GM12878 (cell line): ENCODE measurements at regions not wholly inside any gene's neighbourhood (a gene's known extent, or its start where the extent isn't known, plus 50 kb on each side); places are given as distances from the start of the nearest gene placed in this dataset.

ENCODE experiments used
- ATAC-seq: fragments of 200-7000 bp; cut with Tn5 transposase; 3 replicates; pipeline ENCODE4 v1.9.1; 2020; ENCODE audit warnings: mild to moderate bottlenecking, moderate library complexity
- BruUV-seq: library from RNA; stranded (reverse); fragments of 400-500 nt; replicated peaks from 2 replicates; lab custom pipeline; 2021; lab: Mats Ljungman, UMichigan
- CTCF ChIA-PET: fragments of 300-600 bp; sonication (Branson Sonifier 250); formaldehyde crosslinking; extraction: SDS; loops from one replicate; lab custom pipeline; 2021; ENCODE audit warnings: inconsistent platforms; lab: Yijun Ruan, JAX
- POLR2A ChIA-PET: fragments of 350-600 bp; formaldehyde crosslinking; extraction: SDS; loops from one replicate; lab custom pipeline; 2021; ENCODE audit warnings: inconsistent platforms; lab: Charles Lee
- RAD21 ChIA-PET: fragments of 300-600 bp; sonication (Branson Sonifier 250); formaldehyde crosslinking; loops from one replicate; lab custom pipeline; 2023; ENCODE audit warnings: antibody characterized with exemption; ENCODE audit not compliant: unreplicated experiment; lab: Charles Lee
- SMC1A ChIA-PET: fragments of 300-600 bp; sonication (Branson Sonifier 250); formaldehyde crosslinking; loops from one replicate; lab custom pipeline; 2023; ENCODE audit not compliant: unreplicated experiment, uncharacterized antibody; lab: Charles Lee
- DNase-seq: peaks from one replicate; pipeline ENCODE4 v3.0.0-alpha.2; 2011; ENCODE audit warnings: low read depth, low spot score
- FAIRE-seq: peaks from 3 replicates; lab custom pipeline; 2011; peaks lifted over from hg19 to GRCh38; lab: Jason Lieb, UNC
- H2AFZ ChIP-seq: 2 replicates; pipeline ENCODE4 v1.6.0; 2011; ENCODE audit warnings: low read depth, low read length, control low read depth; ENCODE audit not compliant: control insufficient read depth
- H3K27ac ChIP-seq: 2 replicates; pipeline ENCODE4 v1.5.1; 2011; ENCODE audit warnings: control low read depth; ENCODE audit not compliant: control insufficient read depth, insufficient read depth
- H3K27me3 ChIP-seq, 2 experiments: replicated peaks in 1 of 2; 2 replicates each; pipeline versions ENCODE4 v1.6.0 to v1.6.1; 2011; ENCODE audit warnings: low read length in 1 of 2; ENCODE audit not compliant: control insufficient read depth in 2 of 2, insufficient read depth in 2 of 2
- H3K36me3 ChIP-seq, 2 experiments: 2 replicates each; pipeline ENCODE4 v1.5.1; 2011; ENCODE audit warnings: low read length in 1 of 2; ENCODE audit not compliant: control insufficient read depth in 2 of 2, insufficient read depth in 2 of 2
- H3K4me1 ChIP-seq: 2 replicates; pipeline ENCODE4 v1.6.1; 2011; ENCODE audit warnings: mild to moderate bottlenecking, low read length, moderate library complexity, mixed read lengths; ENCODE audit not compliant: control insufficient read depth, insufficient read depth
- H3K4me2 ChIP-seq: 2 replicates; pipeline ENCODE4 v1.6.0; 2011; ENCODE audit warnings: control low read depth; ENCODE audit not compliant: control insufficient read depth, insufficient read depth
- H3K4me3 ChIP-seq: fragments of 200-600 bp; sonication (generic); 2 replicates; pipeline ENCODE4 v1.5.1; 2016
- H3K79me2 ChIP-seq: 2 replicates; pipeline ENCODE4 v1.6.0; 2011; ENCODE audit warnings: low read length; ENCODE audit not compliant: control insufficient read depth, insufficient read depth
- H3K9ac ChIP-seq: 2 replicates; pipeline ENCODE4 v1.8.0; 2011; ENCODE audit warnings: low read length, control low read depth, mixed read lengths; ENCODE audit not compliant: control insufficient read depth, insufficient read depth
- H3K9me3 ChIP-seq: replicated peaks from 3 replicates; pipeline ENCODE4 v1.5.1; 2011; ENCODE audit warnings: mild to moderate bottlenecking, low read length; ENCODE audit not compliant: control insufficient read depth, insufficient read depth
- H4K20me1 ChIP-seq: 2 replicates; pipeline ENCODE4 v1.6.0; 2011; ENCODE audit not compliant: control insufficient read depth, insufficient read depth
- CREB1 ChIP-seq: IDR thresholded peaks from 2 replicates; pipeline ENCODE4 v1.6.1; 2012; ENCODE audit warnings: low read depth, mild to moderate bottlenecking, inconsistent platforms
- ESRRA ChIP-seq: IDR thresholded peaks from 2 replicates; pipeline ENCODE4 v1.6.1; 2012; ENCODE audit warnings: mild to moderate bottlenecking, low read length, improper control_type of control experiment
- GATAD2B ChIP-seq: fragments of 450-650 bp; conservative IDR thresholded peaks from 2 replicates; pipeline ENCODE4 v1.6.1; 2017; ENCODE audit warnings: low read depth, mild to moderate bottlenecking, moderate library complexity
- KAT2A ChIP-seq: conservative IDR thresholded peaks from 2 replicates; pipeline ENCODE4 v1.6.1; 2011; ENCODE audit warnings: low read depth, low read length; ENCODE audit not compliant: control insufficient read depth
- MEF2B ChIP-seq: fragments of 450-650 bp; IDR thresholded peaks from 2 replicates; pipeline ENCODE4 v1.6.1; 2018; ENCODE audit warnings: mild to moderate bottlenecking, moderate library complexity; ENCODE audit not compliant: partially characterized antibody, poor library complexity, severe bottlenecking
- MTA3 ChIP-seq: IDR thresholded peaks from 2 replicates; pipeline ENCODE4 v1.6.1; 2012; ENCODE audit warnings: low read length, inconsistent platforms, borderline replicate concordance
- RBBP5 ChIP-seq: fragments of 200-600 bp; sonication (generic); conservative IDR thresholded peaks from 2 replicates; pipeline ENCODE4 v1.6.1; 2016
- TCF3 ChIP-seq: IDR thresholded peaks from 2 replicates; pipeline ENCODE4 v1.6.1; 2012; ENCODE audit warnings: low read depth, mild to moderate bottlenecking, low read length, borderline replicate concordance; ENCODE audit not compliant: insufficient read depth
- WRNIP1 ChIP-seq: IDR thresholded peaks from 2 replicates; pipeline ENCODE4 v1.6.1; 2011; ENCODE audit warnings: low read depth, low read length, improper control_type of control experiment, borderline replicate concordance
- WGBS: methylation state at CpG from one replicate; pipeline ENCODE4 v1.1.6; 2016; ENCODE audit warnings: low lambda C conversion rate; ENCODE audit not compliant: insufficient replicate concordance, insufficient coverage; ENCODE audit errors: missing lambda C conversion rate; 5-methylcytosine and 5-hydroxymethylcytosine counted together
- in situ Hi-C: fragments of 300-500 bp; cut with MboI; formaldehyde crosslinking; loops from 9 replicates; pipeline ENCODE4 v1.14.3; 2018; ENCODE audit warnings: mixed read lengths
- intact Hi-C: fragments of 100-400 bp; cut with micrococcal nuclease; formaldehyde crosslinking; loops from one replicate; pipeline ENCODE4 v1.14.2; 2022; ENCODE audit not compliant: unreplicated experiment
- TF ChIP-seq, protein P1 (sequence below): fragments of 450-650 bp; IDR thresholded peaks from 2 replicates; pipeline ENCODE4 v1.6.1; 2017; ENCODE audit warnings: mild to moderate bottlenecking
- TF ChIP-seq, protein P2 (sequence below): fragments of 450-650 bp; formaldehyde crosslinking; IDR thresholded peaks from 2 replicates; pipeline ENCODE4 v1.4.0; 2022; ENCODE audit warnings: mild to moderate bottlenecking, moderate library complexity
- TF ChIP-seq, protein P3 (sequence below): fragments of 450-650 bp; IDR thresholded peaks from 2 replicates; pipeline ENCODE4 v1.6.1; 2017; ENCODE audit warnings: borderline replicate concordance

DNA sequence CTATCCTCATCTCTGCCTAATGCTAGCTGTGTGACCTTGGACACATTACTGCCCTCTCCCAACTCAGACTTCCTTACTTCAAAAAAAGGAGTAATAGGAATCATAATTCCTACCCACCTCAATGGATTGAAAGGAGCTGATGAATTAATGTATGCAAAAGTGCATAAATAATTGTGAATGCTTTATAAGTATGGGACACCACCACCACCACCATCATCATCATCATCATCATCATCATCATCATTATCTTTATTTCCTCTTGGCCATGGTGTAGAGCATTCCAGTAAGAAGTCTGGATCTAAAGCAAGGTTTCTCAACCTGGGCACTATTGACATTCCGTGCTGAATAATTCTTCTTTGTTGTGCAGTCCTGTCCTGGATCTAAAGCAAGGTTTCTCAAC lies 282.5 kb downstream of the MEX3B start:
- WGBS, result 75% methylated on average over 1 of the region's 1 CpG
- BruUV-seq, result no TSS peak
- H2AFZ ChIP-seq, result no peak overlapping the region

DNA sequence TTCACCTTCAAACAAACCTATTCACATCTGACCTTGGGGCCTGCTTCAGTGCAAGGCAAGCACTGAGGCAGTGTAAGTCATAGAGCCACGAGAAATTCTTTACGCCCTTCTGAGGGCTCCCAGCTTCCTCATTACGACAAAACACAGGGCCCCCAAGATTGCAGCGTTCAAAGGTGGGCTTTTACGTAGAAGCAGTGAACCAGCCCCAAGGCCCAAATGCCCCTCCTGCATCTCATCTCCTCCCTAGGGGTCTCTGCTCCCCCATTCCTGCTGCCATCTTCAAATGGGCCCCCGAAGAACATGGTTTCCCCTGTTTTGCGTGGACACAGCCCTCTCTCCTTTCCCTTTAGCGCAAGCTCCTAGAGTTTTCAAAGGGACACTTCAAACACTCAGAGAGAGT lies 285.1 kb downstream of the MEX3B start:
- intact Hi-C loops, result no loop called here
- BruUV-seq, result no TSS peak
- DNase-seq (no peak), FAIRE-seq (no peak), ATAC-seq (no peak)
- RAD21 ChIA-PET, result no interaction called here
- H2AFZ ChIP-seq, result no peak overlapping the region
- no peaks in the 10 kb centered on the region for H3K9me3 ChIP-seq
- no peaks in the 10 kb centered on the region for H4K20me1 ChIP-seq
- 22% methylated on average over 8 of the region's 8 CpGs for WGBS
- no peaks in the 10 kb centered on the region for H3K79me2 ChIP-seq
- H3K27me3 ChIP-seq, result peaks cover 0 to 3% of the 10 kb centered on the region in 2 experiments; a peak in 1 of 4 replicates
- no peak overlapping the region for H3K4me3 ChIP-seq
- in situ Hi-C loops, result no loop called here
- no peaks in the 10 kb centered on the region for H3K36me3 ChIP-seq
- SMC1A ChIA-PET, result no interaction called here
- H3K4me1 ChIP-seq, result no peaks in the 10 kb centered on the region
- POLR2A ChIA-PET, result no interaction called here
- no peak overlapping the region for H3K4me2 ChIP-seq
- CTCF ChIA-PET, result no interaction called here
- H3K9ac ChIP-seq, result no peak overlapping the region
- H3K27ac ChIP-seq, result no peak overlapping the region
- TF ChIP-seq RBBP5, result no peak
- no peak for TF ChIP-seq ESRRA
- TF ChIP-seq GATAD2B, result no peak
- TF ChIP-seq MTA3, result no peak
- TF ChIP-seq TCF3, result no peak
- no peak for TF ChIP-seq KAT2A
- no peak for TF ChIP-seq WRNIP1
- TF ChIP-seq, protein P1, sequence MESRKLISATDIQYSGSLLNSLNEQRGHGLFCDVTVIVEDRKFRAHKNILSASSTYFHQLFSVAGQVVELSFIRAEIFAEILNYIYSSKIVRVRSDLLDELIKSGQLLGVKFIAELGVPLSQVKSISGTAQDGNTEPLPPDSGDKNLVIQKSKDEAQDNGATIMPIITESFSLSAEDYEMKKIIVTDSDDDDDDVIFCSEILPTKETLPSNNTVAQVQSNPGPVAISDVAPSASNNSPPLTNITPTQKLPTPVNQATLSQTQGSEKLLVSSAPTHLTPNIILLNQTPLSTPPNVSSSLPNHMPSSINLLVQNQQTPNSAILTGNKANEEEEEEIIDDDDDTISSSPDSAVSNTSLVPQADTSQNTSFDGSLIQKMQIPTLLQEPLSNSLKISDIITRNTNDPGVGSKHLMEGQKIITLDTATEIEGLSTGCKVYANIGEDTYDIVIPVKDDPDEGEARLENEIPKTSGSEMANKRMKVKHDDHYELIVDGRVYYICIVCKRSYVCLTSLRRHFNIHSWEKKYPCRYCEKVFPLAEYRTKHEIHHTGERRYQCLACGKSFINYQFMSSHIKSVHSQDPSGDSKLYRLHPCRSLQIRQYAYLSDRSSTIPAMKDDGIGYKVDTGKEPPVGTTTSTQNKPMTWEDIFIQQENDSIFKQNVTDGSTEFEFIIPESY, result no peak
- no peak for TF ChIP-seq MEF2B
- TF ChIP-seq, protein P2, sequence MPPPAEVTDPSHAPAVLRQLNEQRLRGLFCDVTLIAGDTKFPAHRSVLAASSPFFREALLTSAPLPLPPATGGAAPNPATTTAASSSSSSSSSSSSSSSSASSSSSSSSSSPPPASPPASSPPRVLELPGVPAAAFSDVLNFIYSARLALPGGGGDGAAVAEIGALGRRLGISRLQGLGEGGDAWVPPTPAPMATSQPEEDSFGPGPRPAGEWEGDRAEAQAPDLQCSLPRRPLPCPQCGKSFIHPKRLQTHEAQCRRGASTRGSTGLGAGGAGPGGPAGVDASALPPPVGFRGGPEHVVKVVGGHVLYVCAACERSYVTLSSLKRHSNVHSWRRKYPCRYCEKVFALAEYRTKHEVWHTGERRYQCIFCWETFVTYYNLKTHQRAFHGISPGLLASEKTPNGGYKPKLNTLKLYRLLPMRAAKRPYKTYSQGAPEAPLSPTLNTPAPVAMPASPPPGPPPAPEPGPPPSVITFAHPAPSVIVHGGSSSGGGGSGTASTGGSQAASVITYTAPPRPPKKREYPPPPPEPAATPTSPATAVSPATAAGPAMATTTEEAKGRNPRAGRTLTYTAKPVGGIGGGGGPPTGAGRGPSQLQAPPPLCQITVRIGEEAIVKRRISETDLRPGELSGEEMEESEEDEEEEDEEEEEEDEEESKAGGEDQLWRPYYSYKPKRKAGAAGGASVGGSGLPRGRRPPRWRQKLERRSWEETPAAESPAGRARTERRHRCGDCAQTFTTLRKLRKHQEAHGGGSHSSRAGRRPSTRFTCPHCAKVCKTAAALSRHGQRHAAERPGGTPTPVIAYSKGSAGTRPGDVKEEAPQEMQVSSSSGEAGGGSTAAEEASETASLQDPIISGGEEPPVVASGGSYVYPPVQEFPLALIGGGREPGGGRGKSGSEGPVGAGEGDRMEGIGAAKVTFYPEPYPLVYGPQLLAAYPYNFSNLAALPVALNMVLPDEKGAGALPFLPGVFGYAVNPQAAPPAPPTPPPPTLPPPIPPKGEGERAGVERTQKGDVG, result no peak

More for the DNA sequence above, 282.5 kb downstream of the MEX3B start:
- H3K27me3 ChIP-seq, result no peaks in the 10 kb centered on the region
- POLR2A ChIA-PET, result no interaction called here
- no peak overlapping the region for H3K9ac ChIP-seq
- CTCF ChIA-PET, result no interaction called here
- H3K27ac ChIP-seq, result no peak overlapping the region
- intact Hi-C loops, result no loop called here
- no peaks in the 10 kb centered on the region for H3K36me3 ChIP-seq
- no peak overlapping the region for H3K4me3 ChIP-seq
- H3K4me1 ChIP-seq, result no peaks in the 10 kb centered on the region
- H3K9me3 ChIP-seq, result no peaks in the 10 kb centered on the region
- in situ Hi-C loops, result no loop called here
- SMC1A ChIA-PET, result no interaction called here
- DNase-seq, result no peak
- no peak for TF ChIP-seq CREB1
- TF ChIP-seq, protein P3, sequence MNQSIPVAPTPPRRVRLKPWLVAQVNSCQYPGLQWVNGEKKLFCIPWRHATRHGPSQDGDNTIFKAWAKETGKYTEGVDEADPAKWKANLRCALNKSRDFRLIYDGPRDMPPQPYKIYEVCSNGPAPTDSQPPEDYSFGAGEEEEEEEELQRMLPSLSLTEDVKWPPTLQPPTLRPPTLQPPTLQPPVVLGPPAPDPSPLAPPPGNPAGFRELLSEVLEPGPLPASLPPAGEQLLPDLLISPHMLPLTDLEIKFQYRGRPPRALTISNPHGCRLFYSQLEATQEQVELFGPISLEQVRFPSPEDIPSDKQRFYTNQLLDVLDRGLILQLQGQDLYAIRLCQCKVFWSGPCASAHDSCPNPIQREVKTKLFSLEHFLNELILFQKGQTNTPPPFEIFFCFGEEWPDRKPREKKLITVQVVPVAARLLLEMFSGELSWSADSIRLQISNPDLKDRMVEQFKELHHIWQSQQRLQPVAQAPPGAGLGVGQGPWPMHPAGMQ, result no peak
- RAD21 ChIA-PET, result no interaction called here
- no peak for FAIRE-seq
- H3K79me2 ChIP-seq, result no peaks in the 10 kb centered on the region
- H3K4me2 ChIP-seq, result no peak overlapping the region
- ATAC-seq, result no peak
- H4K20me1 ChIP-seq, result no peaks in the 10 kb centered on the region
